ENCODE measurements at regions not wholly inside any gene's neighbourhood (a gene's known extent, or its start where the extent isn't known, plus 50 kb on each side); places are given as distances from the start of the nearest gene placed in this dataset.

DNA sequence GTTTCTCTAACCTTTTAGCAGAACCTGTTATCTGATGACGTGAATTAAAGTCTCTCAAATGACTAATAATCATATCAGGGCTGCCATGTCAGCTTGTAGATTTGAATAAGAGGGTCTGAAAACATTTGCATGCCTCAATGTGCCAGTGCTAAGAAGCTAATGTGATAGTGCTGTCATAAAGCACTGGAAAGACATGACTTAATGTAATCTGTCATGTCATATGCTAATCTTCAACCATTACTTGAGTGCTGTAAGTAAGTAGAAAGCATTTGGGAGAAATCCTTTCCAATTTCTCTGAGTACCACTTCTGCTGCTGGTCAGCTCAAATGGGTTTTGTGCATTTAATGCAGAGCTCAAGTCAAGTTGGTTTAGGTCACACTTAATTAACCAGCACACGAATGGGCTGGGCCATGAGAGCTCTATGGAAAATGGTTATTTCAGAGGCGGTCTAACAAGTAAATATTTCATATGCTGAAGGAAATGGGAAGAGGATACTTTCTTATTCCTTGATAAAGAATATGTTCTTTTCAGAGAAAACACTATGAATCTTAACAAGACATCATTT lies 609.2 kb downstream of the LMO4 start:
- no peak for FAIRE-seq

DNA sequence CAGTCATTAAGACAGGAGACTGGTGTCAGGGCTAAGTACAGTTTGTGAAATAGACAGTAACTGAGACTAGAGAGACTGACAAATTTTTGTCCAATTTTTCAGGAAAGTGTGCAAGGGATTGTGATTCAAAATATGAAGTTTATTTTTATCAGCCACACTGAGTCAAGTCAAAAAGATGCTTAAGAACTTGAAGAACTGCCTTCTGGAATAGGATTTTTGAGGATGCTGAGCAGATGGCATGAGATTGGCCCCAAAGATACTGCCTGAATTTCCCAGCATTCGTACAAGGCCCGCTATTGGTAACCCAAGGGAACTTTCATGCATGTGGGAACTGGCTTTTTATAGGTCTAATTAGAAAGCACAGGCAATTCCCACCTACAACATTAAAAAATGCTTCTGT lies 610.0 kb downstream of the LMO4 start:
- no peak for FAIRE-seq

GRCh38 chr1:87939444-87939843 lies 610.8 kb downstream of the LMO4 start:
- FAIRE-seq: no peak

GRCh38 chr1:87940421-87940820 lies 611.7 kb downstream of the LMO4 start:
- FAIRE-seq: no peak

- FAIRE-seq: no peak
These were observed 612.8 kb downstream of the LMO4 start for GRCh38 chr1:87941337-87941946.

DNA sequence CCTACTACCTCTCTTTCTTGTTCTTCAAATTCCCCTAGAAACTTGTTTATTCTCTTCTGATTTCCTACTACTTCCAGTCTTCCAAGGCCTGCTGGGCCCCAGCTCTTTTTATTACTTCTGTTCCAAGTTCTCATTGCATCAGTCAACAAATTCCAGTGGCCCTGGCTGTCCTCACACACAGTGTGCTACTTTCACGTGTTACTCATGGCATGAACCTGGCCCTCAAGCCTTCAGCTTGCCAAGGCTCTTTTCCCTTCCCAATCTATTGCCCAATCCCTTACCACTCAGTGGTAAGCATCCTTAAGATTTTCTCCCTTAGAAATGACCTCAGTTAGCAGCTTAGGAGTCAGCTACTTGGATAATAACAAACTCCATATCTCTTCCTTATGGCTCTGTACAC lies 613.5 kb downstream of the LMO4 start:
- no peak for FAIRE-seq

DNA sequence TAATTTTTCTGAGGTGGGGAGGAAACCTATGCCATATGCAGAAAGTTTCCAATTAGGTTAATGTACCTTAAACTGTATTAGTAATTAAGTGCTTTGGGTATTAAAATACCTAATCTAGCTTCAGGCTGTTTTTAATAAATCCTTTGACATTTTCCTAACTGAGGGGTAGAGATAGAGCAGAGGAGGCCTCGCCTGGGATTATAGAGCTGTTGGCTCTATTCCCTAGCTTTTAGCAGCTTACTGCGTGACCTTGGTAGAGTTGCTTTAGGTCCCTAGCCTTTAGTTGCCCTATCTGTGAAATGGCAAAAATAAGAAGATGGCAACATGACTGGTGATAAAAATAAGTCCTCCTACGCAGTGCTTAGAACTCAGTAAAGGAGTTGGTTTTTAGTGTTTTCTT lies 621.0 kb downstream of the LMO4 start:
- no peak for FAIRE-seq

- FAIRE-seq: no peak
These were observed 621.7 kb downstream of the LMO4 start for GRCh38 chr1:87950369-87950768.

- no peak for FAIRE-seq
These were observed 622.7 kb downstream of the LMO4 start for GRCh38 chr1:87951409-87951808.

GRCh38 chr1:87951852-87952251 lies 623.2 kb downstream of the LMO4 start:
- FAIRE-seq: no peak

DNA sequence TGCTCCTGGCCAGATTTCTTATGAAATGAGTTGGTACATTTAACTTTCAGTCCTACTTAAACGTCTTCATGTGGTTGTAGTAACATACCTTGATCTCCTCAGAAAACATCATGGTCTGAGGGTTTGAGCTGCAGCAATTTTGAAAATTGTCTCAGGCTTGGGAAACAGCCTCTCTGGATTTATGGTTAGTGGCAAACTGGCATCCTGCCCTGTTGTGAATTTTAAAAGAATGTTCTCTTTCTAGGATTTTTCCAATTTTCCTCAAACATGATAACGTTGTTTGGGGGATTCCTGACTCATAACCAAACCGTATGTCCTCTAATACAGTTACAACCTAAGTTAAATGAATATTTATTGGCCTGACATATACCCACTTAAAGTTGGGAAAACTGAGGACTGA lies 624.4 kb downstream of the LMO4 start:
- FAIRE-seq: no peak

- FAIRE-seq: no peak
These were observed 625.2 kb downstream of the LMO4 start for GRCh38 chr1:87953732-87954344.

DNA sequence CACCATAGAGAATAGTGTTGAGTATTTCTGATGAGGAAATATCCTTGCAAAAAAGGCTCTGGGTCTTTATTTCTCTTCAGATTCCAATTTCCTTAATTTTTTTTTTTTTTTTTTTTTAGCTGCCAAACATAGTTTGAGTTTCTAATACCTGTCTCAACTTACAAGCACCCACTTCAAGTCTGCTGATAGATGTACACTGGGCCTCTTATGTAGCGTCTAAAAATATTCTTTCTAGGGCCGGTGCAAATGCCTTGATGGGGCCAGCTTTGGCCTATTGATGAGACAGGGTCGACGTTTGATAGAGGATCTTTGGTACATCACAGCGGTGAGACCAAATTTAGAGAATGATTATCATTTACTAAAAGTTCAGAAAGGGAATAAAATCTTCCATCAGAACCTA lies 626.4 kb downstream of the LMO4 start:
- no peak for FAIRE-seq

- FAIRE-seq: no peak
These were observed 627.4 kb downstream of the LMO4 start for GRCh38 chr1:87956072-87956471.

DNA sequence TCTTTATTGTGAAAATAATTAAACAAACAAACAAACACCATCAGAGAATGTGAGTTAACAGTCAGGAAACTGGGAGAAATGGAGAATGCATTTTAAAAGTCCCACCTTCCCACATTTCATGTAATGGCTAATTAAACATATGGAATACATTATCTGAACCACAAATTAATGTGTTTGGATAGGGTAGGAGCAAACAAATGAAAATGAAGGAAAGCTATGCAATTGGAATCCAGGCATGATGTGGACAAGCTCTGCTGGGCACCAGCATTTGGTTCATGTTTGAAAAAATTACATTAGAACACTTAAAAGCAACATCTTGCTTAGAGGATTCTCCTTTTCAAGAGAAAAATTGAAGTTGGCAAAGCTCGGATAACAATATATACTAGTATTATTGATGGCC lies 628.1 kb downstream of the LMO4 start:
- FAIRE-seq: no peak

DNA sequence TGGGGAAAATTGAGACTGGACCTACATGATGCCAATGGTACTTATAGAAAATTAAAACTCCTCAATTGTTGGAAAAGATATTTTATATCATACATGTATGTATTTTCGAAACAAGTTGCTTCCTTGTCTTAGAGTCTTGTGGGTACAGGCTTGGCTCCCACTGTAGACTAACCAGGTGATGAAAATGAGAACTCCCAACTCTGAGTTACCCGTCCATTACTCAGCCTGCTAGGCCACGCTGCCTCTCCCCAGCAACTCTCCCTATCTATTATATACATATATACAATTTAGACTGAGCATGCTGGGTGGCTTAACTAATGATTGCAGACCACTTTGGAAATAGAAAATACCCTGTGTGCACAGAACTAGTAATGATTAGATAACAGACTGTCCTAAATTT lies 628.7 kb downstream of the LMO4 start:
- FAIRE-seq: no peak

GRCh38 chr1:87958201-87958600 lies 629.5 kb downstream of the LMO4 start:
- FAIRE-seq: no peak

DNA sequence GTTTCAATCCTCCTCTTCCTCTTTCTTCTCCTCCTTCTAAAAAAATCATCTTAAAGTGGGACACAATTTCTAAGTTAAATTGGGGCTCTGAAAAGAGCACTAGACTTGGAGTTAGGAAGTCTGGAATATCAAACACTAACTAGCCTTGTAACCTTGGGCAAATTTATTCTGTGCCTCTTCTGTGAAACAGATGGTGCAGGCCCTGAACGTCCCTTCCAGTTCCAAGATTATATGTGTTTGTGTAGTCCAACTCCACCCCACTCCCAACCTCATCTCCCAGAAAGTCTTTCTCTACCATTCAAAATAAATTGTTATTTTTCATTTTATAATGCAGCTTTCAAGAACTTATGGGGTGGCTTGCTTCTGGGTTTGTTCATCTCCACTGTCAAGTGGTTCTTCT lies 630.0 kb downstream of the LMO4 start:
- FAIRE-seq: no peak

DNA sequence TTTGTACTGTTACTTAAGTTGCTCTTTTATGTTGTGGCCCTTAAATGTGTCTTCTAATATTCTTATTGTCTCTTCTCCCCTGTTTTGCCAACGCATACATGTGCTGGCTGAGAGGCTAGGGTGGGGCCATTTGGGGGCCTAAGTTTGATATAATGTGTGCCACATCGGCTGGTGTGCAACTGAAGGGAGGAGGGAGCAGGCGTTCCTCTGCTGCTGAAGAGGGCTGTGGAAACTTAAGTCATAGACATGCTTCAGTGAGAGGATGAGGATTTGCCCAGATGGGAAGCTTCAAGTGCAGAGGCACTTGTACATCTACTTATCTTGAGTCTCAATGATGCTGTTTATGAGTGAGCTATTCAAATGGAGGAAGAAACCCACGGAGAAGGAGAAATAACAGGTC lies 630.6 kb downstream of the LMO4 start:
- FAIRE-seq: no peak

DNA sequence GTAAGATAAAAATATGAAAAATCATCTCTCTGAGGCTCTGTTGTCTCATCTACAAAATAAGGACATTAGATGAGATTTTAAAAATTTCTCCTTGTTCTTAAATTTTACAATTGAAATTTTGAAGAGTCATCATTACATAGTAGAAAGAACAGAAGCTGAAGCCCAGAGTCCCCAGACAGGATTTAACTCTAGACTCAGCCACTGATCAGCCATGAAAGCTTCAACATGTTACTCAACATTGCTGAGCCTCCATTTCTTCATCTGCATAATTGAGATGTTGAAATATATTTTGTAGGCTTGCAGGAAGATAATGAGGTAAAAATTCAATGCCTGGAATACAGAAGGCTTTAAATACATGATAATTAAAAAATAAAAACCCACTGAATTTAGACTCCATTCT lies 633.3 kb downstream of the LMO4 start:
- FAIRE-seq: no peak

DNA sequence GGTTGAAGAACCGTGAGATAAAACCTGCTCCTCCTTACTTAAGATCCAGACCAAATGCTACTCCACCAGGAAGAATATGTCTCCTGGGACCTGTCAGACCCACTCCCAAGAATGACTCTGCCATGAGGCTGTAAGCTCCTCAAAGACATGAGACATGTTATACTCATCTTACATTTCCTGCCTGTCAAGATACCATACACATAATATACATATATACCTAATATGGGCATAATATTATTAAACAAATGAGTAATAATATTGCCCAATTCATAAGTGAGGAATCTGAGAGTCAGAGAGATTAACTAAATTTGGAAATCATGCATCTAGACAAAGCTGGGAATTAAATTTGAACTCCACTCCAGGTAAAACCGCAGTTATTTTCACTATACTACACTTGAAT lies 634.9 kb downstream of the LMO4 start:
- no peak for FAIRE-seq

GRCh38 chr1:87965193-87965592 lies 636.5 kb downstream of the LMO4 start:
- no peak for FAIRE-seq

DNA sequence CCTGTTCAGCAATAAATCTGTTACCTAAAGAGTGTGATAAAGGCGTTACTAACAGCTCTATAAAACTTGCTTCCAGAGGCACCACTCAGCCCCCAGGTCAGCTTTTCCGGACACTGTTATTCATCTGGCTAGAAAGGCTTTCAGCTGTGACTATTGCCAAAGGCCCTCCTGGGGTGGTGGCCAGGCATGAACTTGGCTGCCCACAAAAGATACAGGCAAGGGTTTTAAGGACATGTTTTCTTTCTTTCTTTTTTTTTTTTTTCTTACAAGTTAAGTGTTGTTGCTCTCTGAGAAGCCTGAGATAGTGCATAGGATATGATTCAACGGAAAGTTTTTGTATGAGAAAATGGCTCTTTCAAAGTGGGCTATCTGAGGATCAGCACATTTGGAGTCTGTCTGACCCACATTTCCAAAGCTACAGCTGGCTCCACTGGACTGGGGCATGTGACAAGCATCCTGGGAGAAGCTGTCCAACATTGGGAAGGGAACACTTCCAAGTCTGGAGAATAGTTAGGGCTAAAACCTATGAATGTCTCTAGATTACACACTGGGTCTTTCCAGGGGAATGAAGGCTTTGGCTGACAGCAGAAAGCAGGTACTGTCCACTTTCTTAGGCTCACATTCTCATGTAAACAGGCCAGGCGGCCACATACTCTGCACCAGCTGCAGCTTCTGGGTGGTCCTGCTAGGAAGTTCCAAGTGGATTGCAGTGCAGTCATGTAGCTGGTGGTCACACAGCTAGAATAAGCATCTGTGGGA lies 639.7 kb downstream of the LMO4 start:
- FAIRE-seq: no peak

DNA sequence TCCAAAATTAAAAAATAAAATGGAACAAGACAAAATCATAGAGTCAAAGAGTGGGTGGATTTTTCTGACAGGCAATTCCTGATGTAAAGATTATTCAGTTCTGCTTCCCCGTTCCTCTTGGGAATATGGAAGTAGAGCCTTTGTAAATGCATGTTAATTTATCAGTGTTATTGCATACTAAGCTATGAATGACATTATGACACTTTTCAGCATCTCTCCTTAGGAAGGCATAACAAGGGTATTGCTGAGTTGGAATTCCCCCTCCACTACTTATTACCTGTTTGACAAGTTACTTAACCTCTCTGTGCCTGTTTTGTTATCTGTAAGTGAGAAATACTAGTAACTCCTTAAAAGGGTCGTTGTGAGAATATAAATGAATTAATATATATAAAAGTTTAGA lies 640.4 kb downstream of the LMO4 start:
- FAIRE-seq: no peak
